ENCODE measurements at regions not wholly inside any gene's neighbourhood (a gene's known extent, or its start where the extent isn't known, plus 50 kb on each side); places are given as distances from the start of the nearest gene placed in this dataset.

DNA sequence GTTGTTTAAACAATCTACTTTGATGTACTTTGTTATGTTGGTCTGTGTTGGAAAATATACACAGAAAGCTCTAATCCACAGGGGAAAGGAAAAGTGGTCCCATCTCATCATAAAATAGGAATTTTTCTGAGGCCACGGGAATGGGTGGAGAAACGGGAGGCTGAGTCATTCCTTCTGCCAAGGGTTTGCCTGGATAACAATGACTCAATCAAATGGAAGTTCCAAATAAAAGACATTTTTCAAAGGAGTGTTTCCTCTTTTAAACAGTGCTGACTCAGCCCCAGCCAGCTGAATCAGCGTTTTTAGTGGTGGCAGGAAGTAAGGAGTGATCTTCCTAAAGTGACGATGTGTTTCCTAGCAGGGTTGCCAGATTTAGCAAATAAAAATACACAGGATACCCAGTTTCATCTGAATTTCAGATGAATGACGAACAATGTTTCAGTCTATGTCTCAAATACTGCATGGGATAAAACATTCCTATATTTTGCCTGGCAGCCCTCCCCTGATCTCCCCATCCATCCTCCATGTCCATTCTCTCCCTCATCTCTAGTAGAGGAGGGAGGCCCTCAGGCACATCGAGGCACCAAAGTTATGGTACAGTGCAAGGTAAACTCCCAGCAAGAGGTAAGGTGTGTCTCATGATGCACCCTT lies 345.4 kb upstream of the GATB start:
- TF ChIP-seq, protein P1, sequence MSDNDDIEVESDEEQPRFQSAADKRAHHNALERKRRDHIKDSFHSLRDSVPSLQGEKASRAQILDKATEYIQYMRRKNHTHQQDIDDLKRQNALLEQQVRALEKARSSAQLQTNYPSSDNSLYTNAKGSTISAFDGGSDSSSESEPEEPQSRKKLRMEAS (IDR thresholded peaks at IDR 0.05): no peak
- TF ChIP-seq CEBPB (IDR thresholded peaks at IDR 0.05) (no peak), CREB1 (IDR thresholded peaks at IDR 0.05; ENCODE audit: low read depth) (no peak), EP300 (IDR thresholded peaks at IDR 0.05; ENCODE audit: borderline replicate concordance) (no peak), TAF1 (IDR thresholded peaks at IDR 0.05; ENCODE audit: low read depth) (no peak), EGR1 (IDR thresholded peaks at IDR 0.05) (no peak), NFIC (IDR thresholded peaks at IDR 0.05) (no peak)
- TF ChIP-seq, protein P2, sequence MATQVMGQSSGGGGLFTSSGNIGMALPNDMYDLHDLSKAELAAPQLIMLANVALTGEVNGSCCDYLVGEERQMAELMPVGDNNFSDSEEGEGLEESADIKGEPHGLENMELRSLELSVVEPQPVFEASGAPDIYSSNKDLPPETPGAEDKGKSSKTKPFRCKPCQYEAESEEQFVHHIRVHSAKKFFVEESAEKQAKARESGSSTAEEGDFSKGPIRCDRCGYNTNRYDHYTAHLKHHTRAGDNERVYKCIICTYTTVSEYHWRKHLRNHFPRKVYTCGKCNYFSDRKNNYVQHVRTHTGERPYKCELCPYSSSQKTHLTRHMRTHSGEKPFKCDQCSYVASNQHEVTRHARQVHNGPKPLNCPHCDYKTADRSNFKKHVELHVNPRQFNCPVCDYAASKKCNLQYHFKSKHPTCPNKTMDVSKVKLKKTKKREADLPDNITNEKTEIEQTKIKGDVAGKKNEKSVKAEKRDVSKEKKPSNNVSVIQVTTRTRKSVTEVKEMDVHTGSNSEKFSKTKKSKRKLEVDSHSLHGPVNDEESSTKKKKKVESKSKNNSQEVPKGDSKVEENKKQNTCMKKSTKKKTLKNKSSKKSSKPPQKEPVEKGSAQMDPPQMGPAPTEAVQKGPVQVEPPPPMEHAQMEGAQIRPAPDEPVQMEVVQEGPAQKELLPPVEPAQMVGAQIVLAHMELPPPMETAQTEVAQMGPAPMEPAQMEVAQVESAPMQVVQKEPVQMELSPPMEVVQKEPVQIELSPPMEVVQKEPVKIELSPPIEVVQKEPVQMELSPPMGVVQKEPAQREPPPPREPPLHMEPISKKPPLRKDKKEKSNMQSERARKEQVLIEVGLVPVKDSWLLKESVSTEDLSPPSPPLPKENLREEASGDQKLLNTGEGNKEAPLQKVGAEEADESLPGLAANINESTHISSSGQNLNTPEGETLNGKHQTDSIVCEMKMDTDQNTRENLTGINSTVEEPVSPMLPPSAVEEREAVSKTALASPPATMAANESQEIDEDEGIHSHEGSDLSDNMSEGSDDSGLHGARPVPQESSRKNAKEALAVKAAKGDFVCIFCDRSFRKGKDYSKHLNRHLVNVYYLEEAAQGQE (IDR thresholded peaks at IDR 0.05; ENCODE audit: low read depth): no peak
